ENCODE measurements at regions not wholly inside any gene's neighbourhood (a gene's known extent, or its start where the extent isn't known, plus 50 kb on each side); places are given as distances from the start of the nearest gene placed in this dataset.

- TF ChIP-seq CTCF (IDR thresholded peaks at IDR 0.05 in 8 of 11, conservative IDR thresholded peaks at IDR 0.05 in 3 of 11) (no peak), POLR2A (IDR thresholded peaks at IDR 0.05) (no peak)
Measured at GRCh38 chr12:127374447-127374846, 892.5 kb upstream of the TMEM132C start.
